Muscle of leg (tissue), 3 donors: ENCODE measurements at regions not wholly inside any gene's neighbourhood (a gene's known extent, or its start where the extent isn't known, plus 50 kb on each side); places are given as distances from the start of the nearest gene placed in this dataset.

Experiments used
- DNase-seq: peaks from one replicate; pipeline ENCODE4 v3.0.0; 2013
- H3K27ac ChIP-seq: one replicate; pipeline ENCODE4 v1.5.1; 2013; ENCODE audit warnings: mild to moderate bottlenecking, low read length, control low read depth
- H3K27me3 ChIP-seq: one replicate; pipeline ENCODE4 v1.6.1; 2013; ENCODE audit warnings: low read length; ENCODE audit not compliant: control insufficient read depth, insufficient read depth
- H3K36me3 ChIP-seq: one replicate; pipeline ENCODE4 v1.6.1; 2013; ENCODE audit warnings: low read length; ENCODE audit not compliant: control insufficient read depth, insufficient read depth
- H3K4me1 ChIP-seq: one replicate; pipeline ENCODE4 v1.6.1; 2013; ENCODE audit warnings: low read length; ENCODE audit not compliant: control insufficient read depth, insufficient read depth
- H3K4me3 ChIP-seq: one replicate; pipeline ENCODE4 v1.5.1; 2013; ENCODE audit warnings: low read length, control low read depth
- H3K9me3 ChIP-seq: replicated peaks from 2 replicates; pipeline ENCODE4 v1.6.1; 2013; ENCODE audit warnings: low read depth, low read length; ENCODE audit not compliant: control insufficient read depth
- WGBS: methylation state at CpG from one replicate; pipeline ENCODE4 v1.1.5; 2013; ENCODE audit warnings: missing lambda C conversion rate; ENCODE audit not compliant: insufficient coverage; 5-methylcytosine and 5-hydroxymethylcytosine counted together

GRCh38 chr1:63710308-63710707 is 63.5 kb upstream of the ROR1 start:
- no peak for DNase-seq
- H3K4me1 ChIP-seq, result peaks cover 3% of the 10 kb centered on the region
- H3K27me3 ChIP-seq, result no peaks in the 10 kb centered on the region
- H3K27ac ChIP-seq, result no peak overlapping the region
- no peak overlapping the region for H3K4me3 ChIP-seq
- WGBS, result 47% methylated on average over 3 of the region's 4 CpGs
- no peaks in the 10 kb centered on the region for H3K36me3 ChIP-seq
- H3K9me3 ChIP-seq, result no peaks in the 10 kb centered on the region

- H3K4me3 ChIP-seq, result no peak overlapping the region
- H3K9me3 ChIP-seq, result no peaks in the 10 kb centered on the region
- H3K4me1 ChIP-seq, result peaks cover 3% of the 10 kb centered on the region
- WGBS, result no CpG with 5 or more reads among the region's 1 CpG
- H3K36me3 ChIP-seq, result no peaks in the 10 kb centered on the region
- no peak overlapping the region for H3K27ac ChIP-seq
- no peaks in the 10 kb centered on the region for H3K27me3 ChIP-seq
- DNase-seq, result peak; percentile 61
Observed at GRCh38 chr1:63710761-63711380, 62.9 kb upstream of the ROR1 start.

GRCh38 chr1:63713041-63713440 is 60.8 kb upstream of the ROR1 start:
- no peak overlapping the region for H3K27ac ChIP-seq
- H3K4me1 ChIP-seq, result peaks cover 8% of the 10 kb centered on the region
- H3K4me3 ChIP-seq, result no peak overlapping the region
- 88% methylated on average over 1 of the region's 3 CpGs for WGBS
- no peaks in the 10 kb centered on the region for H3K9me3 ChIP-seq
- H3K27me3 ChIP-seq, result no peaks in the 10 kb centered on the region
- H3K36me3 ChIP-seq, result no peaks in the 10 kb centered on the region
- no peak for DNase-seq

GRCh38 chr1:63713627-63714481 is 60.0 kb upstream of the ROR1 start:
- Histone ChIP-seq H3K27ac (no peak overlapping the region), H3K4me3 (no peak overlapping the region), H3K9me3 (no peaks in the 10 kb centered on the region), H3K4me1 (peaks cover 8% of the 10 kb centered on the region), H3K36me3 (no peaks in the 10 kb centered on the region), H3K27me3 (no peaks in the 10 kb centered on the region)
- WGBS, result 47% methylated on average over 3 of the region's 6 CpGs
- peak; percentile 45 for DNase-seq

- WGBS, result no CpG with 5 or more reads among the region's 2 CpGs
- H3K27me3 ChIP-seq, result no peaks in the 10 kb centered on the region
- peaks cover 8% of the 10 kb centered on the region for H3K4me1 ChIP-seq
- no peak overlapping the region for H3K27ac ChIP-seq
- H3K4me3 ChIP-seq, result no peak overlapping the region
- no peaks in the 10 kb centered on the region for H3K36me3 ChIP-seq
- no peaks in the 10 kb centered on the region for H3K9me3 ChIP-seq
- no peak for DNase-seq
Observed at GRCh38 chr1:63714482-63714760, 59.4 kb upstream of the ROR1 start.

GRCh38 chr1:63717511-63718065 is 56.2 kb upstream of the ROR1 start:
- Histone ChIP-seq H3K36me3 (no peaks in the 10 kb centered on the region), H3K27me3 (no peaks in the 10 kb centered on the region), H3K9me3 (no peaks in the 10 kb centered on the region), H3K4me3 (no peak overlapping the region), H3K4me1 (peaks cover 8% of the 10 kb centered on the region), H3K27ac (no peak overlapping the region)
- DNase-seq, result no peak
- 50% methylated on average over 2 of the region's 4 CpGs for WGBS

GRCh38 chr1:63718541-63718970 is 55.3 kb upstream of the ROR1 start:
- no peaks in the 10 kb centered on the region for H3K27me3 ChIP-seq
- no peaks in the 10 kb centered on the region for H3K36me3 ChIP-seq
- DNase-seq, result no peak
- H3K27ac ChIP-seq, result no peak overlapping the region
- peaks cover 8% of the 10 kb centered on the region for H3K4me1 ChIP-seq
- no peak overlapping the region for H3K4me3 ChIP-seq
- H3K9me3 ChIP-seq, result no peaks in the 10 kb centered on the region
- 96% methylated on average over 2 of the region's 4 CpGs for WGBS

GRCh38 chr1:63721531-63722189 is 52.2 kb upstream of the ROR1 start:
- no peak for DNase-seq
- whole genome bisulfite sequencing, result no CpG with 5 or more reads among the region's 3 CpGs

GRCh38 chr1:63723602-63724001 is 50.2 kb upstream of the ROR1 start:
- no peak for DNase-seq
- Histone ChIP-seq H3K36me3 (no peaks in the 10 kb centered on the region), H3K27ac (no peak overlapping the region), H3K9me3 (no peaks in the 10 kb centered on the region), H3K4me3 (no peak overlapping the region), H3K27me3 (no peaks in the 10 kb centered on the region), H3K4me1 (no peaks in the 10 kb centered on the region)
- WGBS, result 55% methylated on average over 3 of the region's 3 CpGs

More at GRCh38 chr1:63721531-63722189, 52.2 kb upstream of the ROR1 start:
- H3K36me3 ChIP-seq, result no peaks in the 10 kb centered on the region
- peaks cover 4% of the 10 kb centered on the region for H3K4me1 ChIP-seq
- H3K27me3 ChIP-seq, result no peaks in the 10 kb centered on the region
- H3K4me3 ChIP-seq, result no peak overlapping the region
- no peak overlapping the region for H3K27ac ChIP-seq
- H3K9me3 ChIP-seq, result no peaks in the 10 kb centered on the region
